ENCODE measurements at regions not wholly inside any gene's neighbourhood (a gene's known extent, or its start where the extent isn't known, plus 50 kb on each side); places are given as distances from the start of the nearest gene placed in this dataset.
"Not testable (repeated sequence)": the region's sequence is repeated elsewhere in the genome, so short reads cannot be mapped to it uniquely, and the experiment has no call there.

- H3K4me3 Mint-ChIP-seq; H3K27ac Mint-ChIP-seq; H3K4me1 Mint-ChIP-seq; H3K4me3 ChIP-seq; H3K79me2 ChIP-seq (ENCODE audit: low read depth); H3K9me3 Mint-ChIP-seq; H3K4me1 ChIP-seq; H4K20me1 ChIP-seq (ENCODE audit: low read depth); H3K27me3 Mint-ChIP-seq (ENCODE audit: insufficient read depth, low read depth); H3K36me3 ChIP-seq; H3K4me2 ChIP-seq; H3K36me3 Mint-ChIP-seq; H3K9ac ChIP-seq; H3K9me3 ChIP-seq (ENCODE audit: low read depth); H3K27ac ChIP-seq; H2AFZ ChIP-seq (replicated peaks); H3F3A ChIP-seq (ENCODE audit: low read depth); H3K27me3 ChIP-seq: not testable (repeated sequence)
- TF ChIP-seq CTCF (IDR thresholded peaks at IDR 0.05) = peak; percentile 68
- peak; percentile 30 for DNase-seq (ENCODE audit: low spot score)
Observed at GRCh38 chr16:15219679-15220615, 125.9 kb upstream of the RRN3 start.

DNA sequence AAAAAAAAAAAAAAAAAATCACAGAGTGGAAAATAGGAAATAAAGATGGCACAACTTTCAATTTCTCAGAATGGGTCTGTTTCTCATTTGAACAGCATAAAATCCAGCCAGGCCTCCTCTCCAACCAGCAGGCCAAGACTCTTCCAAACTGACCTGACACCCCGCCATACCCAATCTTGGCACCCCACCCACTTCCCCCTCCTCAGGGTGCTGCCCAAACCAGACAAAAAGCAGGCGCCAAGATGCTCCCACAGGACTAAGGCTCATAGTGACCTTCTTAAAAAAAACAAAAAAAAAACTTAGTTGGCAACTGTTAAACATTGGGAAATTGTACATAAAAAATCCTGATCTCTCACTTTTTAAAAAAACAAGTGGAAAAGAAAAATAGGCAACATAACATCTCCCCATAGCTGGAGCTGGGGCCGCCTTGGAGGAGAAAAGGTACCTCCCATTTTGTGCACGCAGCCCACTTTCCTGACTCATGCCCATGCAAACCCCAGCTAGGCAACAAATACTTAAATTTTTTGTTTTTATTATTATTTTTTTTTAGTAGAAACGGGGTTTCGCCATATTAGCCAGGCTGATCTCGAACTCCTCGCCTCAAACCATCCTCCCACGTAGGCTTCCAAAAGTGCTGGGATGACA lies 124.9 kb upstream of the RRN3 start:
- H3K36me3 ChIP-seq; H4K20me1 ChIP-seq (ENCODE audit: low read depth); H3K4me1 ChIP-seq; H3K36me3 Mint-ChIP-seq; H3K79me2 ChIP-seq (ENCODE audit: low read depth); H3K27me3 Mint-ChIP-seq (ENCODE audit: insufficient read depth, low read depth); H3F3A ChIP-seq (ENCODE audit: low read depth); H3K9me3 ChIP-seq (ENCODE audit: low read depth); H3K4me3 ChIP-seq; H3K27ac ChIP-seq; DNase-seq (ENCODE audit: low spot score); H3K27ac Mint-ChIP-seq; H2AFZ ChIP-seq (replicated peaks); H3K4me3 Mint-ChIP-seq; H3K4me1 Mint-ChIP-seq; H3K9ac ChIP-seq; H3K9me3 Mint-ChIP-seq; H3K27me3 ChIP-seq; H3K4me2 ChIP-seq: not testable (repeated sequence)

- H3K27me3 Mint-ChIP-seq (ENCODE audit: insufficient read depth, low read depth); H2AFZ ChIP-seq (replicated peaks); H3K36me3 ChIP-seq; H3K9me3 ChIP-seq (ENCODE audit: low read depth); H3K4me1 ChIP-seq; H3K27ac Mint-ChIP-seq; H3K4me3 Mint-ChIP-seq; H3K79me2 ChIP-seq (ENCODE audit: low read depth); H3K9me3 Mint-ChIP-seq; H3K4me2 ChIP-seq; H3K4me1 Mint-ChIP-seq; H4K20me1 ChIP-seq (ENCODE audit: low read depth); H3K4me3 ChIP-seq; H3K9ac ChIP-seq; H3K27me3 ChIP-seq; DNase-seq (ENCODE audit: low spot score); H3K27ac ChIP-seq; H3F3A ChIP-seq (ENCODE audit: low read depth); H3K36me3 Mint-ChIP-seq: not testable (repeated sequence)
Observed at GRCh38 chr16:15207202-15207981, 113.3 kb upstream of the RRN3 start.

- not testable (repeated sequence) for DNase-seq (ENCODE audit: low spot score); H3K4me3 Mint-ChIP-seq; H3K36me3 Mint-ChIP-seq; H3K4me1 Mint-ChIP-seq; H3K79me2 ChIP-seq (ENCODE audit: low read depth); H4K20me1 ChIP-seq (ENCODE audit: low read depth); H3K9me3 Mint-ChIP-seq; H3K27me3 ChIP-seq; H3K27ac ChIP-seq; H3K9ac ChIP-seq; H3K27me3 Mint-ChIP-seq (ENCODE audit: insufficient read depth, low read depth); H3K36me3 ChIP-seq; H3K4me1 ChIP-seq; H3K9me3 ChIP-seq (ENCODE audit: low read depth); H2AFZ ChIP-seq (replicated peaks); H3K27ac Mint-ChIP-seq; H3K4me3 ChIP-seq; H3K4me2 ChIP-seq; H3F3A ChIP-seq (ENCODE audit: low read depth)
Observed at GRCh38 chr16:15206439-15206838, 112.4 kb upstream of the RRN3 start.

DNA sequence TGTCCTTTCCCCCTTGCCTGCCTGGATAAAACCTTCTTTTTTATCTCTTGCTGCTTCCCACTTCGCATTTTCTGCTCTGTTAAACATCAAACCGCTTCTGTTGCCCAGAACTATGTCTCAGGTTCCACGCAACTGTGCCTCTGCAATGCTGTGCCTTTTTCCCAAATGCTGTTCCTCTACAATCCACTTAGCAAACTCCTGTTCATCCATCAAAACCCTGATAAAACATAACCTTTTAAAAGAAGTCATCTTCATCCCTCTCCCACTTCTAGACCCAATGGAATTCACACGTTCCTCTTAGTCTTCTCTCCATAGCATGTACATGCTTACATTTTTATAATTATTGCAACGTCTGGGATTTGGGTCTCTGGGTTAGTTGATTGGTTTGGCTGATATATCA lies 111.9 kb upstream of the RRN3 start:
- not testable (repeated sequence) for H3K36me3 ChIP-seq; H3K4me1 ChIP-seq; H3K4me2 ChIP-seq; H3K27me3 ChIP-seq; H3F3A ChIP-seq (ENCODE audit: low read depth); H3K27ac Mint-ChIP-seq; H3K9me3 ChIP-seq (ENCODE audit: low read depth); H3K9ac ChIP-seq; H2AFZ ChIP-seq (replicated peaks); H3K4me3 ChIP-seq; H3K9me3 Mint-ChIP-seq; H3K79me2 ChIP-seq (ENCODE audit: low read depth); H3K4me3 Mint-ChIP-seq; H3K27ac ChIP-seq; H3K36me3 Mint-ChIP-seq; H3K4me1 Mint-ChIP-seq; H3K27me3 Mint-ChIP-seq (ENCODE audit: insufficient read depth, low read depth); DNase-seq (ENCODE audit: low spot score); H4K20me1 ChIP-seq (ENCODE audit: low read depth)

DNA sequence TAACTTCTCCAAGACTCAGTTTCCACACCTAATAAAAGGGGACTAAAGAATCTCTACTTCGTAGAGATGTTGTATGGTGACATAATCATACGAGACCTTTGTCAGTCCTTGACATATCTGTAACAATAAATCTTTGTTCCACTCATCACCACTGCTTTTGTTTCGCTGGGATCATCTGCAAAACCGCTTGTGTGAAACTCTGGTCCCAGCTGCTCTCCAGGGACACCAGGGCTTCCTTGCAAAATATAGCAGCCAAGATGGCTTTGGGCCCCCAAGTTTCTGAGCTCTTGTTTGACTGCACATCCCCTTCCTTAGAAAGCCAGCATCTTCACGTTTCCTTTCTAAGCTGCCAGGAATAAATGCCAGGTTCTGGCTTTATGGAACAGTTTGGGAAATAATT lies 110.5 kb upstream of the RRN3 start:
- not testable (repeated sequence) for H3K9me3 Mint-ChIP-seq; H4K20me1 ChIP-seq (ENCODE audit: low read depth); H3K9ac ChIP-seq; H3F3A ChIP-seq (ENCODE audit: low read depth); H3K27ac Mint-ChIP-seq; H3K36me3 ChIP-seq; H3K9me3 ChIP-seq (ENCODE audit: low read depth); H3K4me3 ChIP-seq; H3K4me2 ChIP-seq; H3K36me3 Mint-ChIP-seq; H3K4me1 ChIP-seq; H3K27me3 Mint-ChIP-seq (ENCODE audit: insufficient read depth, low read depth); H3K79me2 ChIP-seq (ENCODE audit: low read depth); H3K4me1 Mint-ChIP-seq; DNase-seq (ENCODE audit: low spot score); H3K27me3 ChIP-seq; H2AFZ ChIP-seq (replicated peaks); H3K4me3 Mint-ChIP-seq; H3K27ac ChIP-seq

DNA sequence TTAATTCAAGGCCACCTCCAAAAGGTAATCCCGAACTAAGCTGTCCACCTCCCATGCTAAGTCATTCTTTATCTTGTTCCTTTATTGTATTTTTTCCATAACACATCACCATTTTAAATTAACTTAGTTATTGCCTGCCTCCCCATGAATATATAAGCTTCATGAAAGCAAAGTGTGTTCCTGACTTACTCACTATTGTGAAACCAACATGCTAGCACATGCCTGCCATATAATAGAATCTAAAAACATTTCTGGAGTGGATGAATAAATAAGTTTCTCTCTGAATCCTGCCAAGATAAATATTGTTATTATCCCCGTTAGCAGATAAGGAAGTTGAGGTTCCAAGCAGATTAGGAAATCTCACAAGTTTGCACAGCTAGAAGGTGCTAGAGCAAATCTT lies 98.7 kb upstream of the RRN3 start:
- not testable (repeated sequence) for H3K36me3 ChIP-seq; H2AFZ ChIP-seq (replicated peaks); H3K9me3 ChIP-seq (ENCODE audit: low read depth); H3K9me3 Mint-ChIP-seq; H4K20me1 ChIP-seq (ENCODE audit: low read depth); H3K4me3 ChIP-seq; H3K27me3 Mint-ChIP-seq (ENCODE audit: insufficient read depth, low read depth); DNase-seq (ENCODE audit: low spot score); H3K9ac ChIP-seq; H3K27ac Mint-ChIP-seq; H3K4me3 Mint-ChIP-seq; H3F3A ChIP-seq (ENCODE audit: low read depth); H3K4me1 ChIP-seq; H3K36me3 Mint-ChIP-seq; H3K27ac ChIP-seq; H3K27me3 ChIP-seq; H3K4me1 Mint-ChIP-seq; H3K4me2 ChIP-seq; H3K79me2 ChIP-seq (ENCODE audit: low read depth)
